H1 (cell line): ENCODE measurements at regions not wholly inside any gene's neighbourhood (a gene's known extent, or its start where the extent isn't known, plus 50 kb on each side); places are given as distances from the start of the nearest gene placed in this dataset.

Source experiments
- CTCF ChIA-PET: fragments of 300-600 bp; sonication (Branson Sonifier 250); formaldehyde crosslinking; loops from one replicate; lab custom pipeline; 2021; ENCODE audit not compliant: partially characterized antibody; lab: Charles Lee
- POLR2A ChIA-PET: fragments of 300-600 bp; sonication (Branson Sonifier 250); formaldehyde crosslinking; loops from one replicate; lab custom pipeline; 2021; ENCODE audit warnings: inconsistent platforms; ENCODE audit not compliant: partially characterized antibody; lab: Charles Lee
- DNase-seq, 2 experiments: peaks; one replicate each; pipeline versions ENCODE4 v3.0.0 to v3.0.0-alpha.2; 2010 to 2022; ENCODE audit warnings: low spot score in 2 of 2, low read depth in 1 of 2, mixed read lengths in 1 of 2
- FAIRE-seq: peaks from 2 replicates; lab custom pipeline; 2011; peaks lifted over from hg19 to GRCh38; lab: Jason Lieb, UNC
- H2AFZ ChIP-seq: 2 replicates; pipeline ENCODE4 v1.8.1; 2012; ENCODE audit warnings: low read length, inconsistent platforms
- H2AK5ac ChIP-seq: 2 replicates; pipeline ENCODE4 v1.6.1; 2013; ENCODE audit warnings: low read depth, low read length
- H2BK120ac ChIP-seq: replicated peaks from 2 replicates; pipeline ENCODE3; 2013; ENCODE audit warnings: low read depth, low read length, inconsistent platforms
- H2BK12ac ChIP-seq: 2 replicates; pipeline ENCODE4 v1.6.1; 2013; ENCODE audit warnings: low read depth, low read length
- H2BK15ac ChIP-seq: 2 replicates; pipeline ENCODE4 v1.6.1; 2013; ENCODE audit warnings: low read length
- H2BK20ac ChIP-seq: 2 replicates; pipeline ENCODE4 v1.6.1; 2013; ENCODE audit warnings: low read length
- H2BK5ac ChIP-seq: 2 replicates; pipeline ENCODE4 v1.6.1; 2013; ENCODE audit warnings: low read depth, low read length
- H3K14ac ChIP-seq: 2 replicates; pipeline ENCODE4 v1.6.1; 2013; ENCODE audit warnings: inconsistent platforms; ENCODE audit not compliant: insufficient read length
- H3K18ac ChIP-seq: 2 replicates; pipeline ENCODE4 v1.6.1; 2013; ENCODE audit warnings: low read length; ENCODE audit errors: extremely low read depth
- H3K23ac ChIP-seq: 2 replicates; pipeline ENCODE4 v1.6.1; 2013; ENCODE audit warnings: inconsistent platforms; ENCODE audit not compliant: insufficient read length
- H3K23me2 ChIP-seq: 2 replicates; pipeline ENCODE4 v1.6.1; 2013; ENCODE audit warnings: low read depth, low read length
- H3K27ac ChIP-seq: 2 replicates; pipeline ENCODE4 v1.6.1; 2011; ENCODE audit warnings: low read depth, low read length, inconsistent platforms
- H3K27me3 ChIP-seq, 4 experiments: replicated peaks in 1 of 4; 1 replicate in 1 of 4; 2 replicates in 3 of 4; pipeline versions ENCODE4 v1.6.1 to v1.8.1; 2011 to 2013; ENCODE audit warnings: low read length in 3 of 4, mild to moderate bottlenecking in 3 of 4, inconsistent platforms in 2 of 4, mixed read lengths in 2 of 4, moderate library complexity in 1 of 4; ENCODE audit not compliant: control insufficient read depth in 3 of 4, insufficient read depth in 3 of 4; ENCODE audit errors: extremely low read depth in 1 of 4
- H3K36me3 ChIP-seq, 4 experiments: 2 replicates each; pipeline versions ENCODE4 v1.6.1 to v1.8.1; 2011 to 2013; ENCODE audit warnings: mild to moderate bottlenecking in 4 of 4, low read length in 3 of 4, moderate library complexity in 2 of 4, control low read depth in 1 of 4, inconsistent platforms in 1 of 4; ENCODE audit not compliant: insufficient read depth in 4 of 4, control insufficient read depth in 2 of 4
- H3K4ac ChIP-seq: replicated peaks from 2 replicates; pipeline ENCODE3; 2013; ENCODE audit warnings: low read length, low read depth, mixed read lengths, inconsistent platforms; ENCODE audit not compliant: insufficient read length
- H3K4me1 ChIP-seq, 4 experiments: replicated peaks in 1 of 4; 1 replicate in 1 of 4; 2 replicates in 3 of 4; pipeline versions ENCODE4 v1.6.1 to v1.8.1; 2011 to 2013; ENCODE audit warnings: low read length in 3 of 4, inconsistent platforms in 2 of 4, mixed read lengths in 1 of 4; ENCODE audit not compliant: insufficient read depth in 4 of 4, control insufficient read depth in 3 of 4
- H3K4me2 ChIP-seq, 2 experiments: 2 replicates each; pipeline versions ENCODE4 v1.6.1 to v1.8.1; 2011 to 2013; ENCODE audit warnings: low read depth in 2 of 2, low read length in 2 of 2, control low read depth in 1 of 2, inconsistent platforms in 1 of 2, mild to moderate bottlenecking in 1 of 2; ENCODE audit not compliant: insufficient read depth in 1 of 2
- H3K4me3 ChIP-seq, 4 experiments: fragments of 200-600, 300-600 bp in 1 of 4; sonication (generic), shearing (Covaris generic), sonication (Bioruptor Twin) in 1 of 4; 2 replicates each; pipeline versions ENCODE4 v1.5.1 to v1.8.1; 2011 to 2016; ENCODE audit warnings: low read length in 4 of 4, low read depth in 3 of 4, control low read depth in 2 of 4, inconsistent platforms in 2 of 4, mild to moderate bottlenecking in 2 of 4, mixed read lengths in 1 of 4, moderate library complexity in 1 of 4; ENCODE audit not compliant: insufficient read depth in 2 of 4; ENCODE audit errors: extremely low read depth in 1 of 4
- H3K56ac ChIP-seq: replicated peaks from 2 replicates; pipeline ENCODE3; 2013; ENCODE audit warnings: low read depth, mild to moderate bottlenecking, mixed read lengths, low read length, inconsistent platforms; ENCODE audit not compliant: insufficient read length
- H3K79me1 ChIP-seq: 2 replicates; pipeline ENCODE4 v1.6.1; 2013; ENCODE audit warnings: low read depth, low read length, control low read depth
- H3K79me2 ChIP-seq, 2 experiments: 2 replicates each; pipeline versions ENCODE4 v1.6.1 to v1.8.1; 2012 to 2013; ENCODE audit warnings: low read length in 2 of 2, mild to moderate bottlenecking in 2 of 2, inconsistent platforms in 1 of 2; ENCODE audit not compliant: insufficient read depth in 2 of 2, control insufficient read depth in 1 of 2
- H3K9ac ChIP-seq, 4 experiments: replicated peaks in 1 of 4; 1 replicate in 1 of 4; 2 replicates in 3 of 4; pipeline versions ENCODE4 v1.6.1 to v1.8.1; 2011 to 2013; ENCODE audit warnings: low read depth in 3 of 4, low read length in 3 of 4, control low read depth in 2 of 4, mild to moderate bottlenecking in 2 of 4, moderate library complexity in 2 of 4, inconsistent platforms in 1 of 4; ENCODE audit errors: extremely low read depth in 1 of 4
- H3K9me3 ChIP-seq, 2 experiments: 2 replicates each; pipeline versions ENCODE4 v1.6.1 to v1.8.1; 2012 to 2013; ENCODE audit warnings: mild to moderate bottlenecking in 2 of 2, moderate library complexity in 2 of 2, control low read depth in 1 of 2, inconsistent platforms in 1 of 2, low read depth in 1 of 2, low read length in 1 of 2, mixed read lengths in 1 of 2; ENCODE audit not compliant: insufficient read depth in 2 of 2
- H4K20me1 ChIP-seq, 2 experiments: replicated peaks in 1 of 2; 2 replicates each; pipeline versions ENCODE3 to v1.8.1; 2011 to 2013; ENCODE audit warnings: inconsistent platforms in 2 of 2, low read length in 2 of 2, mild to moderate bottlenecking in 1 of 2; ENCODE audit not compliant: insufficient read depth in 2 of 2, control insufficient read depth in 1 of 2
- H4K5ac ChIP-seq: 2 replicates; pipeline ENCODE4 v1.6.1; 2013; ENCODE audit warnings: low read length, low read depth, mixed read lengths, inconsistent platforms; ENCODE audit not compliant: insufficient read length
- H4K8ac ChIP-seq: 2 replicates; pipeline ENCODE4 v1.8.0; 2013; ENCODE audit warnings: mild to moderate bottlenecking, moderate library complexity, low read length, inconsistent platforms; ENCODE audit not compliant: insufficient read depth; ENCODE audit errors: extremely low read depth
- H4K91ac ChIP-seq: replicated peaks from 2 replicates; pipeline ENCODE3; 2013; ENCODE audit warnings: low read length, mixed read lengths, inconsistent platforms; ENCODE audit not compliant: insufficient read length
- BACH1 ChIP-seq: IDR thresholded peaks from 2 replicates; pipeline ENCODE4 v1.6.1; 2012; ENCODE audit warnings: low read length, improper control_type of control experiment
- E2F6 ChIP-seq: IDR thresholded peaks from 2 replicates; pipeline ENCODE4 v1.6.1; 2012; ENCODE audit warnings: inconsistent platforms
- GABPA ChIP-seq: IDR thresholded peaks from 2 replicates; pipeline ENCODE4 v1.6.1; 2011; ENCODE audit warnings: mild to moderate bottlenecking, low read length, moderate library complexity, borderline replicate concordance; ENCODE audit not compliant: insufficient read depth
- NRF1 ChIP-seq: IDR thresholded peaks from 2 replicates; pipeline ENCODE4 v1.6.1; 2011; ENCODE audit warnings: mild to moderate bottlenecking, low read depth, low read length, improper control_type of control experiment
- SUZ12 ChIP-seq: fragments of 200-600 bp; sonication (generic); IDR thresholded peaks from 2 replicates; pipeline ENCODE4 v1.6.1; 2012; ENCODE audit warnings: mild to moderate bottlenecking, inconsistent platforms, low read length, moderate library complexity, mixed read lengths
- TAF7 ChIP-seq: optimal IDR thresholded peaks from 2 replicates; pipeline ENCODE3; 2011; ENCODE audit warnings: low read depth, mild to moderate bottlenecking, inconsistent platforms, low read length, moderate library complexity, borderline replicate concordance
- WGBS, 2 experiments: shearing (Covaris generic) in 1 of 2; methylation state at CpG; one replicate each; pipeline versions ENCODE4 v1.1.6 to v1.1.7; 2013 to 2015; ENCODE audit warnings: low lambda C conversion rate in 2 of 2, mixed read lengths in 2 of 2, inconsistent platforms in 1 of 2, low coverage in 1 of 2, missing lambda C conversion rate in 1 of 2; ENCODE audit not compliant: insufficient replicate concordance in 2 of 2, insufficient coverage in 1 of 2, insufficient read length in 1 of 2; ENCODE audit errors: extremely low coverage in 1 of 2, missing lambda C conversion rate in 1 of 2; 5-methylcytosine and 5-hydroxymethylcytosine counted together

- Histone ChIP-seq H3K79me2 (no peaks in the 10 kb centered on the region), H3K9ac (no peak overlapping the region), H2BK120ac (no peak overlapping the region), H3K56ac (no peak overlapping the region), H3K4ac (no peak overlapping the region), H4K8ac (no peak overlapping the region), H3K4me2 (no peak overlapping the region), H3K79me1 (no peaks in the 10 kb centered on the region), H4K20me1 (peaks cover 0 to 2% of the 10 kb centered on the region in 2 experiments), H2BK12ac (no peak overlapping the region), H2BK5ac (no peak overlapping the region), H3K23me2 (peaks cover 5% of the 10 kb centered on the region; the same call in 1 of the 2 replicates), H3K4me3 (no peak overlapping the region), H4K91ac (no peak overlapping the region), H3K23ac (no peak overlapping the region), H2AK5ac (no peak overlapping the region), H3K36me3 (no peaks in the 10 kb centered on the region), H3K9me3 (peaks cover 24 to 51% of the 10 kb centered on the region in 2 experiments), H2BK20ac (no peak overlapping the region), H3K27me3 (peaks cover 10 to 30% (median 27%) of the 10 kb centered on the region in 4 experiments), H4K5ac (no peak overlapping the region), H3K14ac (no peak overlapping the region), H3K4me1 (no peaks in the 10 kb centered on the region; a peak in 1 of 7 replicates), H3K27ac (no peak overlapping the region), H2BK15ac (no peak overlapping the region), H3K18ac (no peak overlapping the region), H2AFZ (no peak overlapping the region)
- DNase-seq = no peak
- no peak for FAIRE-seq
- WGBS, 2 experiments = 89% methylated on average over 6 of the region's 6 CpGs; no CpG with 5 or more reads in 1 of the 2 experiments
- CTCF ChIA-PET = interaction anchor here (1.0 kb wide), 1 partner anchor 869 kb away, joined by 3 read pairs; no protein-coding TSS in a partner anchor
- TF ChIP-seq SUZ12 = no peak
- TF ChIP-seq BACH1 = no peak
- TF ChIP-seq E2F6 = no peak
- no peak for TF ChIP-seq NRF1
- no peak for TF ChIP-seq GABPA
- no peak for TF ChIP-seq TAF7
- POLR2A ChIA-PET = no interaction called here
Measured at GRCh38 chr7:153891990-153892389, 160.2 kb upstream of the DPP6 start.
